RWPE2 (cell line): ENCODE measurements at regions not wholly inside any gene's neighbourhood (a gene's known extent, or its start where the extent isn't known, plus 50 kb on each side); places are given as distances from the start of the nearest gene placed in this dataset.

Source experiments
- ATAC-seq: fragments of 200-7000 bp; cut with Tn5 transposase; 3 replicates; pipeline ENCODE4 v1.9.1; 2021; ENCODE audit warnings: low read depth
- DNase-seq: peaks from one replicate; pipeline ENCODE4 v3.0.0-alpha.2; 2020; ENCODE audit warnings: low spot score
- H3K27ac ChIP-seq: fragments of 450-650 bp; 2 replicates; pipeline ENCODE4 v1.5.1; 2017; ENCODE audit warnings: mild to moderate bottlenecking; ENCODE audit not compliant: poor library complexity, severe bottlenecking
- H3K27me3 ChIP-seq: fragments of 250-450 bp; sonication (Bioruptor Pico); 2 replicates; pipeline ENCODE4 v1.5.1; 2021; ENCODE audit warnings: mild to moderate bottlenecking, moderate library complexity; ENCODE audit not compliant: insufficient read depth, poor library complexity, severe bottlenecking
- H3K36me3 ChIP-seq: fragments of 250-450 bp; sonication (Bioruptor Pico); 2 replicates; pipeline ENCODE4 v1.5.1; 2020; ENCODE audit warnings: low read depth, mild to moderate bottlenecking, moderate library complexity
- H3K4me1 ChIP-seq: fragments of 250-450 bp; sonication (Bioruptor Pico); 2 replicates; pipeline ENCODE4 v1.5.1; 2021; ENCODE audit warnings: mild to moderate bottlenecking, moderate library complexity; ENCODE audit not compliant: insufficient read depth, poor library complexity, severe bottlenecking
- H3K4me3 ChIP-seq: fragments of 250-450 bp; sonication (Bioruptor Pico); 2 replicates; pipeline ENCODE4 v1.5.1; 2021; ENCODE audit warnings: mild to moderate bottlenecking, moderate library complexity; ENCODE audit not compliant: severe bottlenecking
- H3K9me3 ChIP-seq: fragments of 250-450 bp; sonication (Bioruptor Pico); 2 replicates; pipeline ENCODE4 v1.5.1; 2021; ENCODE audit warnings: mild to moderate bottlenecking, moderate library complexity; ENCODE audit not compliant: severe bottlenecking
- CTCF ChIP-seq: fragments of 450-650 bp; IDR thresholded peaks from one replicate; pipeline ENCODE4 v1.5.1; 2017; ENCODE audit warnings: mild to moderate bottlenecking, moderate library complexity; ENCODE audit not compliant: poor library complexity, severe bottlenecking

- no peaks in the 10 kb centered on the region; the same call in 1 of the 2 replicates for H3K36me3 ChIP-seq
- no peak for ATAC-seq
- no peak for TF ChIP-seq CTCF
- no peak overlapping the region for H3K27ac ChIP-seq
- no peaks in the 10 kb centered on the region for H3K4me1 ChIP-seq
- H3K9me3 ChIP-seq: no peaks in the 10 kb centered on the region
- no peaks in the 10 kb centered on the region for H3K27me3 ChIP-seq
- H3K4me3 ChIP-seq: no peak overlapping the region
- no peak for DNase-seq
Measured at GRCh38 chr9:73995836-73996235, 501.3 kb upstream of the RORB start.

GRCh38 chr9:73996844-73997243 is 500.3 kb upstream of the RORB start:
- TF ChIP-seq CTCF: no peak
- Histone ChIP-seq H3K27me3 (no peaks in the 10 kb centered on the region), H3K27ac (no peak overlapping the region), H3K4me3 (no peak overlapping the region), H3K4me1 (no peaks in the 10 kb centered on the region), H3K9me3 (no peaks in the 10 kb centered on the region), H3K36me3 (no peaks in the 10 kb centered on the region; the same call in 1 of the 2 replicates)
- ATAC-seq (no peak), DNase-seq (no peak)

- Histone ChIP-seq H3K27me3 (no peaks in the 10 kb centered on the region), H3K27ac (no peak overlapping the region), H3K4me1 (no peaks in the 10 kb centered on the region), H3K4me3 (no peak overlapping the region), H3K36me3 (no peaks in the 10 kb centered on the region), H3K9me3 (no peaks in the 10 kb centered on the region)
- ATAC-seq: peak; percentile 53
- no peak for DNase-seq
- no peak for TF ChIP-seq CTCF
Measured at GRCh38 chr9:74001382-74001781, 495.8 kb upstream of the RORB start.

GRCh38 chr9:74006935-74007334 is 490.2 kb upstream of the RORB start:
- no peak for DNase-seq
- peak; percentile 43 for TF ChIP-seq CTCF
- 0 out of 3 replicates have a peak, but pooled peaks have one; percentile 42 for ATAC-seq

GRCh38 chr9:74007833-74008232 is 489.3 kb upstream of the RORB start:
- H3K9me3 ChIP-seq: no peaks in the 10 kb centered on the region
- no peaks in the 10 kb centered on the region for H3K36me3 ChIP-seq
- no peak for DNase-seq
- H3K4me1 ChIP-seq: no peaks in the 10 kb centered on the region
- no peak overlapping the region for H3K4me3 ChIP-seq
- TF ChIP-seq CTCF: no peak
- ATAC-seq: no peak
- no peaks in the 10 kb centered on the region for H3K27me3 ChIP-seq
- H3K27ac ChIP-seq: no peak overlapping the region

More at GRCh38 chr9:74006935-74007334, 490.2 kb upstream of the RORB start:
- no peaks in the 10 kb centered on the region for H3K4me1 ChIP-seq
- H3K27me3 ChIP-seq: no peaks in the 10 kb centered on the region
- H3K27ac ChIP-seq: no peak overlapping the region
- H3K4me3 ChIP-seq: no peak overlapping the region
- H3K9me3 ChIP-seq: no peaks in the 10 kb centered on the region
- no peaks in the 10 kb centered on the region for H3K36me3 ChIP-seq
